CMK (cell line): ENCODE measurements at regions not wholly inside any gene's neighbourhood (a gene's known extent, or its start where the extent isn't known, plus 50 kb on each side); places are given as distances from the start of the nearest gene placed in this dataset.
"Not testable (repeated sequence)": the region's sequence is repeated elsewhere in the genome, so short reads cannot be mapped to it uniquely, and the experiment has no call there.

Experiments used
- DNase-seq: peaks from one replicate; pipeline ENCODE4 v3.0.0-alpha.2; 2010; ENCODE audit warnings: low read depth

DNA sequence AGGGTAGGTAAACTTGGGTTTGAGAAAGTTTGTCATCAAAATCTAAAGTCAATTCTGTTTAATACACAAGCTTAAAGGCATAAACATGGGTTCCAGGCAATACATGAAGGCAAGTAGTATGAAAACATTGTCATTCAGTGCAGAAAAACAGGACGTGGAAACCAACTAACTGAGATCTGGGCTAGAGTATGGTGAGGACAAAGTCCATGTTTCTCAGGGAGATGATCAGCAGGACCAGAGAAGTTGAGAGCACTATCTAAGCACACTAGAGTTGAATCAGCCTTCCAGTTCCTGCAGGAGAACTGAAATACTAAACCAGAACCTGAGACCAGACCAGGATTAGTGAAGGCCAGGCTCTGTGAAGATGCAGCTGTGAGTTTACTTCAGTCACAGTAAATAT, 302.8 kb upstream of the CRIM1 start:
- no peak for DNase-seq

DNA sequence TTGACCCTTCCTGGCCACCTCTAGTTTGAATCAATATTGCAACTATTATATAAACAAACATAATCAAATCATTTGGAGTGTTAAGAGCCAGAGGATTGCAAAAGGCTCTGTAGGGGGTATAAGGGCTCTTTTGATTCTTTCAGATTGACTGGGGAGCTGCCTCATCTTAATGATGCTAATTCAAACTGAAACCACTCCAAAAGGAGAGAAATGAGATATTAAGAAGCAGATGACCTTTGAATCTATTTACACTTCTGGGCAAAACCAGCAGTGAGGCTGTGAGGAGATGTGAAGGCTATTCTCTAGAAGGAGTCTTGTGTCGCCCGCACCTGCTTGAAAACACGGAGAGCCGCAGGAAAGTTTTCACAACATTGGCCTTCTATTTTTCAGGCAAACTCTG, 311.2 kb upstream of the CRIM1 start:
- no peak for DNase-seq

DNA sequence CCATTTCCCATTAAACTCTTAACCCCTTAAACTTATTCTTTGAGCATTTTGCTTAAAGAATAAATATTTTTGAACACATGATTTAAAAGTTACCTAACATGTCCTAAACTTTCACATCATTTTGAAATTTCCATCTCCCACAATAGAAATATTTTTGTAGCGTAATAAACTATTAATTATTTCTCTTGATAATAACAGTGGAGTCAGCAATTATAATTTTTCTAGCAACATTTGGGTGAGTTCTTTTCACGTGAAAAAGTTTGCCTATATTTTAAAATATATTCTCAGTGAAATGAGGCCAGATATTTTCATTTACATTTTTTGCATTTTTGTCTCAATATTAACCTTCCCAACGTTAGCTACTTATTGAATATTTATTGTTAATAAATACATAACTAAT, 320.4 kb upstream of the CRIM1 start:
- no peak for DNase-seq

DNA sequence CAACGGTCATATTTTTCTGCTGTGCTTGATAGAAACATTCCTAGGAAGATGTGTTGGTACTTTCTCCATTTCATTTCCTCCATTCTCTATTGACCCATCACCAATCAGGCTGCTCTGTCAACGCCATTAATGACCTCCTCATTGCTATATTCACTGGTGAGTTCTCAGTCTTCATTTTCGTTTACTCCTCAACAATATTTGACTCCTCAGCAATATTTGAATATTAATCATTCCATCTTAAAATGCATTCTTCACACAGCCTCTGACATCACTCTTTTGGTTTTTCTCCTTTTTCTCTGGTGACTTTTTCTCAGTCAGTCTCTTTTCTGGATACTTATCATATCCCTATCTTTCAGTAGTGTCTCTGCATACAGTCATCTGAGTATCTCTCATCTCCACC, 323.5 kb upstream of the CRIM1 start:
- no peak for DNase-seq

DNA sequence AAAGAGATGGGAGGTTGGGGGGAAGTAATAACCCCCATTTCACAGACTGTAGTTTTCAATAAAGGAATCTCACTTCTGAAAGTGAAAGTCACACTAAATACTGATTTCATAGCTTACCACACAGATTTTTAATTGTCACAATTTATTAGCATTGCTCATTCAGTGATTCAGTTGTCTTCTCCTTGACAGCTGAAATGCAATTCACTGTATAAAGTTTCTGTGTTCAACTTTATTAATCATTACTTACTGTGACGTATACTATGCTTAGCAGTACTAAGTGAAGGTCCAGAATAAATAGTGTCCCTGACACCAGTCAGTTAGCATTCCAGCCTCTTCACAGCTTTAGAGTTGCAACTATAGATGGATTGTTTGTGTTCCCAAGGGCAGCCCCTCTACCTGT, 324.1 kb upstream of the CRIM1 start:
- no peak for DNase-seq

DNA sequence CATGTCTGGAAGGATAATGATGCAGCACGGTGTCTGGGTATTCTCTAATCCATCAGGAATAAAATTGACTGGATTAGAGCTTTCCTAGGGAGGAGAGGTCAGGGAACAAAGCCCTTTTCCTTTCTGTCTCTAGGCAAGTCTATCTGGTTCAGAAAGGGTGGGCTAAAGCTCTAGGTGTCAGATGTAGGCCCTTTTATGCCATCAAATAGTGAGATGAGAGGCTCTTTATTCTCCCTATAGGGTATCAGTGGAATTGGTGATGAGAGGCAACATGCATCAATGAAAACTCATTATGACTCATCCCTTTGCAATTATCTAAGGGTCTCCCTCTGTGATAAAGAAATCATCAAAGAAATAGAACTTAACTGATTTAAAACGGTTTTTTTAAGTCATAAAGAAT, 328.0 kb upstream of the CRIM1 start:
- DNase-seq = no peak

DNA sequence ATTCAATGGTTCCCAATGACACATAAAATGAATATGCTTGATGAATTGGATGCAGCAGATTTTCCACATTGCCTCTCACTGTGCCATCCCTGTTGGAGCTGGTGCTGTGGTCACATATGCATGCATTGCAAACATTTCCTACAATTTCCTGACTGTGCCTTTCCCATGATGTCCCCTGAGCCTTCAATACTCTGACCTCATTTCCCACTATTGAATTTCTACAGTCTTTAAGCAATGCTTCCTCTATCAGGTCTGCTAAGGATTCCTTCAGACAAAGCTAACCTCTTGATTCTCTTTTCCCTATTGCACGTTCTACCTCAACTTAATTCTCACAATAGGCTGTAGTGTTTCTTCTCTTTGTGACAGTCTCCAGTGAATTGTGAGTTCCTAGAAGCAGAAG, 342.5 kb upstream of the CRIM1 start:
- DNase-seq = no peak

DNA sequence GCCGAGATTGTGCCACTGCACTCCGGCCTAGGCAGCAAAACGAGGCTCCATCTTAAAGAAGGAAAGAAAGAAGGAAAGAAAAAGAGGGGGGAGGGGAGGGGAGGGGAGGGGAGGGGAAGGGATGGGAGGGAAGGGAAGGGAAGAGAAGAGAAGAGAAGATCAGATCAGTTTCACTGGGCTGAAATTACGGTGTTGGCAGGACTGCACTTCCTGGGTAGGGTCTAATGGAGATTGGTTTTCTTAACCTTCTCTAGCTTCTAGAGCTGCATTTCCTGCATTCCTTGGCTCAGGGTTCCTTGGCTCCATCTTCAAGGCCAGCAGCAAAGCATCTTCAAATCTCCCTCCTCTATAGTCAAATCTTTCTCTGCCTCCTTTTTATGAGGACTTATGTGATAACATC, 349.1 kb upstream of the CRIM1 start:
- DNase-seq = no peak

DNA sequence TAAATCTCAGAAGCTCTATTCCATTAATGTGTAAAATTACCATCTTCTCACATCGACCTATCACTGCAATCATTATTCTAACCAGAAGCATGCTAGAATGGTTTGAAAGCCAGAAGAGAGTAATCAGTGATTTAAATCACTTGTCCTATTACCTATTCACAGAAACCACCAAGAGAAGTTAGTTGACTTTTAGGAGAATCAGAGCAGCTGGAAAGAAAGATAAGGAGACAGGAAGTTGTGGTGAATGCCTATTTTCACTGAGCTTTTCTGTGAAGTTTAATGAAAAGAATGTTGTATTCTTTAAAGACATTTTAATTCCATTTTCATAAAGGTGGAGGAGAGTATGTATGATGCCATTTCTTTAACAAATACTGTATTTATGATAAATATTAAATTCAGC, 352.6 kb upstream of the CRIM1 start:
- no peak for DNase-seq

DNA sequence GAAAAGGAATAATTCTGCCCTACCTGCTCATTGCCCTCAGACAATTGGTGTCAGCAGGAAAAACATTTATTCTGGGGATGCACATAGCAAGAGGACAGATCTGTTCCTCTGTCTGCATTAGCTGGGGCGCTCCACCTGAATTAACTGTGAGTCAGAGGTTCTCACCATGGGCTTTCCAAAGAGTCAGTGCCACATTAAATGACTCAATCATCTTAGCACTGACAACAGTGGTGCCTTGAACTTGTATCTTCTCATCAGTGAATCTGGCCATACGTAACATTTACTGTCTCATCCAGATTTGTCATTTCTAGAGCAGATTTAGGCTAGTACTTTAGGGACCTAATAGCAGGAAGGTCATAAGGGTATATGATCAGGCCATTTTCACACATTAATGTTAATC, 358.1 kb upstream of the CRIM1 start:
- DNase-seq = no peak

DNA sequence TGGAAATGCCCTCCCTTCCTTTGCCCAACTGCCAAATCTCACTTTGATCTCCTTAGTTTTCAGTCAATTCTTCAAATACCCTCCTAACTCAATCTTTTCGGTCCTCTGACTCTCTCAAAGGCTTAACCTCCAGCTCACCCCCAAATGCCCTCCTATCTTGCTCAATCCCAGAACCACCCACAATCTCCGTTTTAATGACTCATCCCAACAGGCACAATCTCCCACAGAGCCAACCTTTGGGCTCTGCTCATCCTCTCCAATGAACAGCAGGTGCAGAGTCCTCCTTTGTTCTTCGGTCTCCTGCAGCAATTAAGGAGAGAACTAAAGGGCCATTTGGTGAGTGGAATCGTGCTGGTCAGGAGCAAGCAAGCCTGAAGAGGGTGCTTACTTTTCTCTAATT, 366.1 kb upstream of the CRIM1 start:
- no peak for DNase-seq

DNA sequence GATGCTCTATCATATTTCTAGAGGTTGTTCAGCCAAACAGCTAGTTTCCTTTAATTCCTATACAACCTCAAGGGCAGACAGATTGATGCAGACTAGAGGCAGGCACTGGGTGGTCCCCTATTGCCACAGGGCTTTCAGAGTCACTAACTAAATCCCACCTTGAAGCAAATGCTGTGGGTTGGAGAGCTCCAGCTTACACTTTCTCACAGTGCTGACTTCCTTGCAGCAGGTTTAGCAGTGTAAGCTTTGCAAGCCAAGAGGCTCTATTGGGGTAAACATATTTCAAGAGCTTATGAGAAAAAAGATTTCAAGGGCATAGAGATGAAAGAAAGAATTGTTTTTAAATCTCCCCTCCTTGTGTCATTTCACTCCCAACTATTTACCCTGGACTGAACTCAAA, 366.5 kb upstream of the CRIM1 start:
- DNase-seq = no peak

DNA sequence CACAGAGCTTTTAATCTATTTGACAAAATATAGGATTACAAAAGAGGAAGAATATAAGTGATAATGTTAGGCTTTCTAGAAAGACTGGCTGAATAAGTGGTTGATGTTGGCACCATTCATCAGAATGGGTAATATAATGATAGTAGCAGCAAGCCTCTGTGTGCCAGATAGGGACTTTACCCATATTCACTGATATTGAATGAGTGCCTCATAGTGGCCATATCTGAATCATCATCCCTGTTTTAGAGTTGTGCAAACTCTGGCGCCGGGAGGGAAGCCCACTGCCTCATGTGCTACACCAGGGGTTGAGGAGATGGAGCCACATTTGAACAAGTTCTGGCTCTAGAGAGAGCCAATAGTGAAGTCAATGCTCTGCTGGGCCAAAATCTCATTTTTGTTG, 368.7 kb upstream of the CRIM1 start:
- DNase-seq = no peak

DNA sequence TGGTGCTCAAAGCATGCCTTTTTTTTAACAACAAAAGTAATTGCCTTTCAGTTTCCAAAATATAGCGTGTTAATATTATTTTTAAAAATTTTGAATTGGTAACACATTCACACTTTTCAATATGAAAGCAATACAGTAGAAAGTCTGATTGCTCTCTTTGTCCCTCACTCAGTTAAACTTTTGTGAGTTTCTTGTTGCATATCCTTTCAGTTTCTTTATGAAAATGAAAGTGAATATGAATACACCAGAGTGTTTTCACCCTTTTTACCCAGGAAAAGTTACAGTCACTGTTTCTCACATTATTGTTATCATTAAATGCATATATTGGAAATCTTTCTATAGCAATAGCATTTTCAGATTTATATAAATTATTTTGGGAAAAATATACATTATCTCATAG, 377.4 kb upstream of the CRIM1 start:
- DNase-seq = no peak

DNA sequence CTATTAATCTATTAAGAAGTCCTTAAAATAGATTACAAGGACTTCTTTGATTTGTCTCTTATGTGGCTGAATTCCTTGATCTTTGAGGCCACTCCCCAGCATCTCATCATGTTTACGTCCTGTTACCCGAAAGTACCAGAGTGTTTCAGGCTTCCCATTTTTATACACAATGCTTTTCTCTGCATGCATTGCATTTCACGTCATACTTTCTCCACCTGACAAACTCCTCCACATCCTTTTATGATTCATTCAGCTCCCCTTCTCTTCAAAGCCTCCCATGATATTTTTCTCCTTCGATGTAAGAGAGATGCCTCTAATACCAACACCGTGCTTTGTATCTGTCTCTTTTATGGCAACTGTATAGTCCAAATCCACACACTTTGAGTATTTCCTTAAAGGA, 379.0 kb upstream of the CRIM1 start:
- no peak for DNase-seq

DNA sequence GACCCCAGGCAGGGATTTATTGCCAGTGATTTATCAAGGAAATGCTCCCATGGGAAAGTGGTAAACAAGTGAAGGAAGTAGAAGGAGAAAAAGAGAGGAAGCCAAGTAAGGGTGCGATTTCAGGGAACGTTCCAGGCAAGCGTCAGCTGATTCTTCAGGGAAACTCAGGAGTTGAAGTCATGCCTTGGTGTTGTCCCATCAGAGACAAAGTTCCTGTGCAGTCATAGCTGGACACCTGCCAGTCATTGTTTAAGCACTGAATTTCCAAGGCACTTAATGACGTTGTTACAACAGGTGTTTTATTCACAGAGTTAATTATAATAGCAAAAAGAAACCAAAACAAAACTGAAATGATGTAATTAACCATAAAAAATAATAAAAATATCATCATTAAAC, 381.8 kb upstream of the CRIM1 start:
- DNase-seq = no peak

DNA sequence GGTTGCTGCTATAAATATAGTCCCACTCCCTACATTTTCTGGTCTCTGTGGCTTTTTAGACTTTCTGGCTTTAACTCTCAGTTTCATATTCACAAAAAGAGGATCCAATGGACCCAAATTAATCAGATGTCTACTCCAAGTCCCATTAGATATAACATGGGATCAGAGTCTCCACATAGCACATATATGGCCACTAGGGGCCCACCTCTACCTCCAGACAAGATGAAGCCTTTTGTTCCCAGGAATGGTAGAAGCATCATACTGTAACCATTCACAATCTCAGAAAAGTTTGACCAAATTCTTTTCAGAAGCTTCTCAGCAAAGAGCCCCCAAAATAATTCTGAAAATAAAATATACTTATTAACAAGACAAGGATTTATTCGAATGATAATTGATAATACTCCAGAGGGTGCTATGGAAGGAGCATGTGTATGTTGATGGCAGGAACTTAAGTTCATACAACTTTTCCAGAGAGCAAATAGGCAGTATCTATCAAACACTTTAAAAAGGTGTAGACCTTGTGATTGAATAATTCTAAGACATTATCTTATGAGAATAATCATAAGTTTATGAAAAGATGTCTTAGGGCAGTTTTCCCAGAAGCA, 382.3 kb upstream of the CRIM1 start:
- peak; percentile 0 for DNase-seq

DNA sequence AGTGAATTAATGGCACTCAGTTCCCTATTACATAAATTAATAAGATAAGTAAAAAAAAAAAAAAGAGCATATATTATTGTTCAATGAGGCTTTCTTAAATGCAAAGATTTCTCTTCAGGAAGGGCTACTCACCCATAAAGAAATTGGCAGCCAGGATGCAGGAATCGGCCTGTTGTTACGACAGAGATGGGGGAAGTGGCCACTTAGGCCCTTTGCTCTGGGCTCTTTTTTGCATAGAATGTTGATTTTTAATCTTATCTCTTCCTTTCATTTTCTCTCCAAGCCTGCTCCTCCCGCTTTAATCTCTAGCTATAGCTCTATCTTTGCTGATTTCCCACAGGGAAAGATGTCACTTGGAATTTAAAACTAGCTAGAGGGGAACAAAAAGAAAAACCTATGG, 391.8 kb upstream of the CRIM1 start:
- no peak for DNase-seq

DNA sequence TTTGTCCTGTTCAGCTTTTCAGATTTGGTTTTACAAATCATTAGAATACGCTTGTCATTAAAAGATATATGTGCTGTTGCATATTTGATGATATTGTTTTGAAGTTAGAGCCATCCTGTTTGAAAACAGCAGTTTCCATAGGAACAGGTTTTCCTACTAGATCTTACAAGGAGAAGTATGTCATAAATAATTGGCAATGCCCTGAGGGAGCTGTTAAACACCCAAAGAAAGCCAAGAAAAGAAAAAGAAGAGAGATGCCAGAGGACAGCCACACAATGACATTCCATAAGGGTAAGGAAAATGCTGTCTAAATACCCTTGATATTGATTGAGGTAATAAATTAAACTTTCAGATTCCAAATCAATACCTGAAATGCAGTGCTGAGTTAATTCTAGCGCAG, 392.2 kb upstream of the CRIM1 start:
- no peak for DNase-seq

DNA sequence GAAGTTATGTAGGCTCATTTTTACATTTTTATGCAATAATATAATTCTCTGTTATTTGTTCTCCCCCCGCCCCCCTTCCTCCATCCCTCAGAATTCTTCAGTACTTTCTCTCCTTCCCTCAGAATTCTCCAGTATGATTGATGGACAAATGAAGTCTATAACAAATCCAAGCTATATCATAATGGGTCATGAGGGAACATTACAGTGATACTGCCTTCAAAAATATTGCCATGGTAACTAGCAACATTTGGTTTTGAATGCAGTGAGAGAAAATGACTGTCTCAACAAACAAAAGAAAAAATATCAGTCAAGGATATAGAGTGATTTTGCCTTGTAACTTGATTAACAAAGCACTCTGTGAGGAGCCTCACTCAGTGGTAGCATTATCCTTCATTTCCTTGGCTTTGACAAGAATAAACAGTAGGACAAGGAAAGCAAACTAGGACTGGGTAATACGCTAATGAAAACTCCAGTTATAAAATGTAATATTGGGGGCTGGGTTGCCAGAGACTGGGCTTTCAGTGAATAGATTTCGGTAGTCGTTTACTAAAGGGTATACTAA, 392.9 kb upstream of the CRIM1 start:
- DNase-seq = no peak

DNA sequence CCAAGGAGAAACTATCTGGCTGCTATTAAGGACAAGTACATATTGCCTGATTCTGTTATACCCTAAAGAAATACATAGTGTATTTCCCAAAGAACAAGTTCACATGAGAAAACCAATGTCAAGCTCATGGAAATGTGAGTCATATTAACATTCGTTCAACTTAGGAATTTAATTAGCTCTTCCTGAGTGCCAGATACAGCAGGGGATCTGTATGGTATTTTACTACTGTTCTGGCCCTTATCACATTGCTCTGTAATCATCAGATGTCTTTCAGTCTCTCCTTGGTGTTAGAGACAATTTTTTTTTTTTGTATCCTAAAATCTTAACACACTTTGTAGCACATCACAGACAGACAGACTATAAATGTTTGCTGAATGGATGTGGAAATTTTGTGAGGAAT, 395.0 kb upstream of the CRIM1 start:
- DNase-seq = no peak

DNA sequence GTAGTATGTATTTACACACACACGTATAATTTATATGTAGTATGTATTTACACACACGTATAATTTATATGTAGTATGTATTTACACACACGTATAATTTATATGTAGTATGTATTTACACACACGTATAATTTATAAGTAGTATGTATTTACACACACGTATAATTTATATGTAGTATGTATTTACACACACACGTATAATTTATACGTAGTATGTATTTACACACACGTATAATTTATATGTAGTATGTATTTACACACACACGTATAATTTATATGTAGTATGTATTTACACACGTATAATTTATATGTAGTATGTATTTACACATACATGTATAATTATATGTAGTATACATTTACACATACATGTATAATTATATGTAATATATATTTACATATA, 398.5 kb upstream of the CRIM1 start:
- not testable (repeated sequence) for DNase-seq

DNA sequence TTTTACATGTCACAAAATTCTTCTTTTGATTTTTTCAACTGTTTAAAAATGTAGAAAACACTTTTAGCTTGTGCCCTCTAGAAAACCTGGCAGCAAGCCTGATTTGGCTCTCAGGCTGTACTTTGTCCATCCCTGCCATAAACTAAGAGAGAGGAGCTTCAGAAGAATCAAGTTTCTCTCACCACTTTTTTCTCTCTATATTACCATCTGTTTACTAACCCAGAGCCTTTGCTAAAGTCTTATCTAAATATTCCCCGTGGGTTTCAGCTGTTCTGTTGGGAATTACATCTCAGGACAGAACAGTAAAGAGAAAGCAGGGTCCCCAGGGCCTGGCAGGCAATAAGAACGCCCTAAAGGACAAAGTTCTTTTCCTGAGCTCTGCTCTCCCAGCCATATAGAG, 409.1 kb upstream of the CRIM1 start:
- DNase-seq = no peak

DNA sequence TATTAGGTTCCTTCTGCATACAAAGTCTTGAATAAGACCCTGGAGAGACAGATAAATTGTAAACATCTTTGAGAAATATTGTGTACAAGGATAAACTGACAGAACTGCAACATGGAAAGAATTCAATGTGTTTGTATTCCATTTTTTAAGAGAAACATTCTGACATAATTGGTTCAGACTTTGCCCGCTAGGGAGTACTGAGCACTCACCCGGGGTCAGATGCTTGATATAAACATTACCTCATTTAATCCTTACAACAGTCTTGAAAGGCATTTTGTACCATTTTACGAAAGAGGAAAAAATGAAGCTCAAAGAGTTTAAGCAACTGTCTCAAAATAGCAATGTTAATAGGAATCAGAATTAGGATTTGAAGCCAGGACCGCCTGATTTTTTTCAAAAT, 416.7 kb upstream of the CRIM1 start:
- no peak for DNase-seq

DNA sequence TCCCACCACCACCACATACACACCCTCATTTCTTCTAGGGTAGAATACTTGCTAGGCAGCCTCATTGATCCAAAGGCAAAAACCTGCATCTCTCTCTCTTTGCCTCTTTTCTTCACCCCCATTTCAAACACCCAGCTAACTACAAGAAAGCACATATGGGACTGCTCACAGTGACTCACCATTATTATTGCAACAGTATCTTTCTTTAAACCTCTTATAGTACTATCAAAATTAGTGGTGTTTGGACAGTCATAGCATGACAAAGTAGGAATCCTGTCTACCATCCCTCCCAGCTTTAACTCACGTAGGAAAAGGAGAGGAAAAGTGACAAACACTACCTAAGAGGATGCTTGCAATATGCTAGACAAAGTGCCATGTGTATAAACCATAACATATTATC, 422.5 kb upstream of the CRIM1 start:
- no peak for DNase-seq
